HG02642 (cell line): ENCODE measurements at regions not wholly inside any gene's neighbourhood (a gene's known extent, or its start where the extent isn't known, plus 50 kb on each side); places are given as distances from the start of the nearest gene placed in this dataset.
"Not testable (repeated sequence)": the region's sequence is repeated elsewhere in the genome, so short reads cannot be mapped to it uniquely, and the experiment has no call there.

Source experiments
- ATAC-seq: cut with Tn5 transposase; IDR thresholded peaks from one replicate; pipeline ENCODE4 v1.9.1; 2021; ENCODE audit warnings: mild to moderate bottlenecking; ENCODE audit not compliant: unreplicated experiment, poor library complexity

- ATAC-seq: no peak
Observed at GRCh38 chr6:14571001-14571400, 453.4 kb downstream of the CD83 start.

GRCh38 chr6:14571746-14572145 is 454.2 kb downstream of the CD83 start:
- no peak for ATAC-seq

- no peak for ATAC-seq
Observed at GRCh38 chr6:14573267-14573666, 455.7 kb downstream of the CD83 start.

GRCh38 chr6:14573703-14574290 is 456.2 kb downstream of the CD83 start:
- ATAC-seq: no peak

- ATAC-seq: no peak
Observed at GRCh38 chr6:14575961-14576360, 458.4 kb downstream of the CD83 start.

- no peak for ATAC-seq
Observed at GRCh38 chr6:14578994-14579393, 461.4 kb downstream of the CD83 start.

GRCh38 chr6:14582749-14583148 is 465.2 kb downstream of the CD83 start:
- ATAC-seq: no peak

GRCh38 chr6:14583826-14584225 is 466.3 kb downstream of the CD83 start:
- ATAC-seq: no peak

GRCh38 chr6:14584450-14584849 is 466.9 kb downstream of the CD83 start:
- no peak for ATAC-seq

DNA sequence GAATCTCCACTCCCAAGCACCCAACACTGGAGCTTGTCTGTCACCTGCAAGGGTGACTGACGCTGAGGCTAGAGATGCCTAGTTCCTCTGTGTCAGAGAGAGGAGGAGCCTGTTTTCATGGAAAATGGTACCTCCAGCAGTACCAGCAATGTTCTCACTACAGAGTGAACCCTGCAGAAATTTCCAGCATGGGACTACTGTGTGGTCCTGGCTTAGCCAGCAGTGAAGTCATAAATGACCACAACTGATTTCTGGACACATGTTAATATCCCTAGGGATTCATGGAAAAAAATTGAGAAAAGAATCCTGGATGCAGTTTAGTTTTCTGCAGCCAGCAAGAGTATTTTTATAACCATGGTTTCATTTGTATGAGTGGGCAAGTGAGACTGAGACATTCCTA is 468.1 kb downstream of the CD83 start:
- ATAC-seq: no peak

DNA sequence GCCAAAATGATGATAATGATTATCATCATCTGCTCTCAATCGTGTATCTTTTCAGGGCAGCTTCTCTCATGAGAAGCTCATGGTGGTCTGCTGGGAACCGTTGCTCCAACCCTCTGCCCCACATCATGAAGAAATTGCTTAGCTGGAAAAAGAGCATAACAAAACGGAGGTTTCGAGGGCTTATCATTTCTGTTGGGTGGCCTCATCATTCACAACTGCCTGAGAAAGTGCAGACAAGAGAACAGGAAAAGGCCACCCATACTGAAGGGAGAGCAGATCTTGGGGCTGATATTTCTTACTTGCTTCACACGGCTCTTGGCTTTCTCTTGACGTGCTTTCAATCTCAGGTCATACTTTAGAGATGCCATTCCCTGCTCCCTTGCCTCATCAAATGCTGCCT is 471.6 kb downstream of the CD83 start:
- ATAC-seq: no peak

GRCh38 chr6:14590586-14590985 is 473.0 kb downstream of the CD83 start:
- no peak for ATAC-seq

GRCh38 chr6:14591998-14592397 is 474.4 kb downstream of the CD83 start:
- no peak for ATAC-seq

DNA sequence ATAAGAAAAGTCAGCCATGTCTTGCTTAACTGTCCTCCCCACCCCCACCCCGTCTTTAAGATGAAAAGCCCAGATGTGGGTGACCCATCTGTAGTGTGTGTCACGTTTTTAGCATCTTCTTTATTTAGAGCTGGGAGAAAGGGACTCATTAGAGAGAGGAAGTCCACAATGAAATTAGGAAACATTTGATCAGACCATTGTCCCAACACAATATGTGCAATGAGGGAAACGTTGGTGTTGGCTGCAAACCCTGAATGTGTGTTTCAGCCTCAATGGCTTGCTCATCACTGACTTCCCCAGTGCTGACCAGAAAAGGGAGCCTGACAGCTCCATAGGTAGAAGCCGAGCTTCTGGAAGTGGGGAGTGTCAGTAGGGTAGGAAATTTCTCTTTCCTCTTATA is 475.7 kb downstream of the CD83 start:
- ATAC-seq: no peak

DNA sequence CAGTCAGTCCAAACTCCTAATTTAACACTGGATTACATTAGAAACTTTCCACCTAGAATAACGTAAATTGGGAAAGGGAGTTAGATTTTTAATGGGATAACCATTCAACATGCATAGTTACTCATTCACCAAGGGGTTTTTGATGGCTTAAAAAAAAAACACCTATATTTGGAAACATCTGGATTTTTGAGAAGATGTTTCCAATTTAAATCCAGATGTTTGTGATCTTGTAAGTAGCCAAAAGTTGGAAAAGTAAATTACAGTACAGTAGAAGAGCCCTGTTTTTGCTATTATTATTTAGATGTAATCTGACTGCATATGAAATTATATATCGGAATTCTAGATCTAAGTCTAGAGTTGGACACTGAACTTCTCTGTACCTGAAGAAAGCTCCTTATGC is 478.2 kb downstream of the CD83 start:
- ATAC-seq: no peak

DNA sequence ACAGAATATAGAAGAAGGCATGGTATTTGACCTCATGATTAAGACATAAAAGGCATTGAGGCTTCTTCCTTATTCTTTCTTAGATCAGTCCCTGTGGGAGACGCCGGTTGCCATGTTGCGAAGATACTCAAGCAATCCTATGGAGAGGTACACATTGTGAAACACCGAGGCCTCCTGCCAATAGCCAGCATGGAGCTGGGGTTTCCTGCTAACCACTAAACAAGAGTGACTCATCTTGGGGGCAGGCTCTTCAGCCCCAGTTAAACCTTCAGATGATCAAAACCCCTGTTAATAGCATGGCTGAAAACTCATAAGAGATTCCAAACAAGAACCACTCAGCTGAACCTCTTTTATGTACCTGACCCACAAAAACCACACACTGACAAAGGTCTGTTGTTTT is 478.8 kb downstream of the CD83 start:
- no peak for ATAC-seq

- no peak for ATAC-seq
Observed at GRCh38 chr6:14597090-14597489, 479.5 kb downstream of the CD83 start.

DNA sequence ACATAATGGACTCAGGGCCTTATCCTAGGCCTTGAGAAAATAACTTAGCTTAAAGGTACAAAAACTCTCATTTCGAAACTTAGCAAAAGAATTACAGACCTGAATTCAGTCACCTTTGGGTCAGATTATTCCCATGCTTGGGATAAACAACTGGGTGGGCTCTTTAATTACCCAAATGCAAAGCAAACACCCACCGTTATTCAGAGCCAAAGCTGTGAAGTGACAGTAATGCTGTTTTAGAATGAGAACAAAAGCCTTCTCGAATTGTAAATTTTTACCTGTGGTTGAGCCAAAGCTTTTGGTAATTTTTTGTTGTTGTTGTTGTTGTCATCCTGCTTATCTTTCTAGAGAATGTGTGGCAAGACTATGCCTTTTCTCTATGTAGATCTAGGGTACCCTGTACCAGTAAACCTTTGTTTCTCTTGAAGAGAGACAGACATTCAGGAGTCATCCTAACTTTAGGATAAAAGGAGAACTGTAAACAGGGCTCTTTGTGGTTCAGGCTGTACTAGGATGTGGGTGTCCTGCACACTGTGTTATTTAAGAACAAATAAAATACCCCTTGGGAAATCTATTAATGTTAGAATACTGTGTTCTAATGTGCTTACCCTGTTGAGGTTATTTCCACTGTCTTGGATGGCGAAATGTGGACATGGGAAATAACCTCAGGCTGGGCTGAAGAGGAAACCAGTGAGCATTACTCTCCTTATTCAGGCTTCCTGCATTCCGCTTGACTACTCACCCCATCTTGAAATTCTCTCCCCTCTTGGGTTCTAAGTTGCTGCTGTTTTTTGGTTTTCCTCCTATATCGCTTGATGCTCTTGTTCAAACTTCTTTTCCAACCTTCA is 480.7 kb downstream of the CD83 start:
- no peak for ATAC-seq

- ATAC-seq: not testable (repeated sequence)
Observed at GRCh38 chr6:14600306-14600705, 482.7 kb downstream of the CD83 start.

- no peak for ATAC-seq
Observed at GRCh38 chr6:14601490-14601889, 483.9 kb downstream of the CD83 start.

GRCh38 chr6:14606353-14606752 is 488.8 kb downstream of the CD83 start:
- no peak for ATAC-seq

DNA sequence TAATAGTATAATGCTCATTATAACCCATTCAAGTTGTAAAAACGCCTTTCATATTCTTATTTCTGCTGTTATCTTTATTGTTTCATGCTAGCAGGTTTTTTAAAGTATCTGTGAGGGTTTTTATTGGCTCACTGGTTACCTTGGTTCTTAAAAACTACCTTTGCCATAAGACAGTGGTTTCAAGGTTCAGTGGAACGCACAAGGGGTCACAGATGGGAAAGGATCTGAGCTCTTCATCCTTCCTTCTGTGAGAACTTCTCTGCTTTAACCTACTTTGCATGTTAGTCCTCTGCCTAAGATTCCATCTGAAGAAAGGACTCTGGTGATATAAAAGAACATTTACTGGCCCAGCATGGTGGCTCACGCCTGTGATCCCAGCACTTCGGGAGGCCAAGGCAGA is 492.6 kb downstream of the CD83 start:
- no peak for ATAC-seq
